H1 (cell line): ENCODE measurements at regions not wholly inside any gene's neighbourhood (a gene's known extent, or its start where the extent isn't known, plus 50 kb on each side); places are given as distances from the start of the nearest gene placed in this dataset.

Experiments
- EZH2 ChIP-seq: fragments of 200-600 bp; sonication (generic); IDR thresholded peaks from 2 replicates; pipeline ENCODE4 v1.7.1; 2012; ENCODE audit warnings: low read depth, mild to moderate bottlenecking, moderate library complexity, low read length, inconsistent platforms; ENCODE audit not compliant: severe bottlenecking
- RAD21 ChIP-seq, 2 experiments: IDR thresholded peaks in 1 of 2; conservative IDR thresholded peaks in 1 of 2; 2 replicates each; pipeline ENCODE4 v1.6.1; 2011; ENCODE audit warnings: low read depth in 2 of 2, low read length in 2 of 2, improper control_type of control experiment in 1 of 2, inconsistent platforms in 1 of 2, mild to moderate bottlenecking in 1 of 2, moderate library complexity in 1 of 2

DNA sequence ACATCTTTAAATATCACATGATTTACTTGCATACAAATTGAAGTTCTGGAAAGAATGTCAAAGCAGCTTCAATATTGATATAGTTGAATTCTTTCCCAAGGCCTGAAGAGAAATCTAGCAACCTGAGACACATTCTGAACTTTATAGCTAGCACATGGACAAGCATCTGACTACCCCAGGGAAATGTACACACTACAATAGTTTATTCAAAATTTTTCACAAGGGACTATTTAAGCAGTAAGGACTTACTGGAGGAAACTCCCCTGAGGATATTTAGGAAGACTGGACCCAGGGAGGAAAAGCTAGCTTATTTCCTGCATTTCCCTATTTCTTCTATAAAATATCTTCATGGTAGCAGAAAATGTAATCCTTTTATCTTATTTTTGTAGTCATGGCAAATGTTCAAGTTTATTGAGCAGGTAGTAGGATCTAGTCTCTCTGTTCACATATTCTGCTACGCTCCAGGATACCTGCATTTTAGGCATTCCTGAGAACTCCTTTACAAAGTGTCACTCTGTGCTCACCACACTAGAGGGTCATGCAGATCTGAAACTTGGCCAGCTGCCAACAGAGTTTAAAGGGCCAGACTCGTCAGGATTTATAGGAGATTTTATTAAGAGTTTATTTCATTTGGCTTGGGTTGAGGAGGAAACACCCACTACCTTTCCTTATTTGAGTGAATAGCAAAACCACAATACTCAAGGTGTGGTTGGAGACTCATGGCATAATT, 348.4 kb upstream of the FTMT start:
- peak in 1 of 2 experiments; percentile 14; a peak in 1 of 4 replicates for TF ChIP-seq RAD21 (IDR thresholded peaks at IDR 0.05 in 1 of 2, conservative IDR thresholded peaks at IDR 0.05 in 1 of 2; ENCODE audit: low read depth in 2 of 2, low read length in 2 of 2)
- no peak for TF ChIP-seq EZH2
